ENCODE measurements at regions not wholly inside any gene's neighbourhood (a gene's known extent, or its start where the extent isn't known, plus 50 kb on each side); places are given as distances from the start of the nearest gene placed in this dataset.

DNA sequence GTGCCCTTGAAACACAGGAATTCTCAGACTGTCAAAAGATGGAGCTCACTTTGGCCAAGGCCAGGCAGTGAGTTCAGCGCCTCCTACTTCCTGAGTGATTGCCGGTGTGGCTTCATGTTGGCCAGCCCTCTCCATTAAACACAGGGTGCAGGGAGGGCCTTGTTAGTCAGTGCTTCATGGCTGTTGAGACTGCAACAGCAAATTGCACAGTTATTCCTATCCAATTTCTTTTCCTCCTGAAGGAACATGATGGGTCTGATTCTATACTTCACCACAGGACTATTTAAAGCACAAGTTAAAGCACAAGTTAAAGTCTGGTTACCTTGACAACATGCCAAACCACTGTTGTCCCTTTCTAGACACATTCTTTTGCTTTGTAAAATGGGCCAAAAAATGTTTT, 156.6 kb downstream of the SIPA1L2 start:
- Histone ChIP-seq H4K5ac (ENCODE audit: insufficient read length, low read depth, low read length) (no peak overlapping the region), H3K9ac (replicated peaks in 1 of 4; ENCODE audit: extremely low read depth in 1 of 4, low read depth in 3 of 4, low read length in 3 of 4) (no peak overlapping the region), H3K56ac (replicated peaks; ENCODE audit: insufficient read length, low read depth, low read length) (no peak overlapping the region), H3K79me1 (ENCODE audit: low read depth, low read length) (no peaks in the 10 kb centered on the region), H2BK15ac (ENCODE audit: low read length) (no peak overlapping the region), H3K4me2 (ENCODE audit: insufficient read depth in 1 of 2, low read depth in 2 of 2, low read length in 2 of 2) (peak overlapping the region in 1 of 2 experiments; percentile 30; a peak in 2 of 4 replicates), H3K14ac (ENCODE audit: insufficient read length) (no peak overlapping the region), H3K27ac (ENCODE audit: low read depth, low read length) (no peak overlapping the region), H2BK20ac (ENCODE audit: low read length) (no peak overlapping the region), H2AFZ (ENCODE audit: low read length) (no peak overlapping the region), H3K4ac (replicated peaks; ENCODE audit: insufficient read length, low read depth, low read length) (no peak overlapping the region), H4K8ac (ENCODE audit: extremely low read depth, insufficient read depth, low read length) (no peak overlapping the region), H3K79me2 (ENCODE audit: control insufficient read depth in 1 of 2, insufficient read depth in 2 of 2, low read length in 2 of 2) (no peaks in the 10 kb centered on the region), H3K18ac (ENCODE audit: extremely low read depth, low read length) (no peak overlapping the region), H3K23ac (ENCODE audit: insufficient read length) (no peak overlapping the region), H2AK5ac (ENCODE audit: low read depth, low read length) (no peak overlapping the region), H2BK12ac (ENCODE audit: low read depth, low read length) (peak overlapping the region; percentile 54; the same call in 1 of the 2 replicates), H3K23me2 (ENCODE audit: low read depth, low read length) (no peaks in the 10 kb centered on the region), H3K36me3 (ENCODE audit: control insufficient read depth in 2 of 4, insufficient read depth in 4 of 4, low read length in 3 of 4) (no peaks in the 10 kb centered on the region), H3K4me1 (replicated peaks in 1 of 4; ENCODE audit: control insufficient read depth in 3 of 4, insufficient read depth in 4 of 4, low read length in 3 of 4) (peaks cover 0 to 21% (median 5%) of the 10 kb centered on the region in 4 experiments; a peak in 5 of 7 replicates), H3K9me3 (ENCODE audit: insufficient read depth in 2 of 2, low read depth in 1 of 2, low read length in 1 of 2) (no peaks in the 10 kb centered on the region), H4K20me1 (replicated peaks in 1 of 2; ENCODE audit: control insufficient read depth in 1 of 2, insufficient read depth in 2 of 2, low read length in 2 of 2) (no peaks in the 10 kb centered on the region), H3K4me3 (ENCODE audit: extremely low read depth in 1 of 4, insufficient read depth in 2 of 4, low read depth in 3 of 4, low read length in 4 of 4) (no peak overlapping the region), H3K27me3 (replicated peaks in 1 of 4; ENCODE audit: control insufficient read depth in 3 of 4, extremely low read depth in 1 of 4, insufficient read depth in 3 of 4, low read length in 3 of 4) (peaks cover 0 to 11% (median 6%) of the 10 kb centered on the region in 4 experiments; a peak in 5 of 7 replicates), H2BK120ac (replicated peaks; ENCODE audit: low read depth, low read length) (no peak overlapping the region), H2BK5ac (ENCODE audit: low read depth, low read length) (no peak overlapping the region), H4K91ac (replicated peaks; ENCODE audit: insufficient read length, low read length) (no peak overlapping the region)
- DNase-seq (ENCODE audit: low read depth in 1 of 2, low spot score in 2 of 2) (no peak), FAIRE-seq (no peak)
- POLR2A ChIA-PET (ENCODE audit: partially characterized antibody) = no interaction called here
- CTCF ChIA-PET (ENCODE audit: partially characterized antibody) = interaction anchor here (1.1 to 1.4 kb wide), 2 partner anchors 11 to 42 kb away, joined by 3 read pairs; no protein-coding TSS in a partner anchor
- WGBS, 2 experiments (ENCODE audit: extremely low coverage in 1 of 2, insufficient coverage in 1 of 2, insufficient read length in 1 of 2, insufficient replicate concordance in 2 of 2, low coverage in 1 of 2, low lambda C conversion rate in 2 of 2, missing lambda C conversion rate in 1 of 2) = 65% methylated on average over 2 of the region's 2 CpGs; no CpG with 5 or more reads in 1 of the 2 experiments
- TF ChIP-seq ZNF274 (IDR thresholded peaks at IDR 0.05; ENCODE audit: borderline replicate concordance, extremely low read depth, low read length) (no peak), POLR2A (IDR thresholded peaks at IDR 0.05; ENCODE audit: control extremely low read depth in 1 of 2, low read depth in 2 of 2, low read length in 2 of 2) (no peak), CHD2 (IDR thresholded peaks at IDR 0.05; ENCODE audit: low read length) (no peak), CHD1 (IDR thresholded peaks at IDR 0.05; ENCODE audit: low read depth, low read length) (no peak)

Data from H1 (cell line).